Keratinocyte (primary cell): ENCODE measurements at regions not wholly inside any gene's neighbourhood (a gene's known extent, or its start where the extent isn't known, plus 50 kb on each side); places are given as distances from the start of the nearest gene placed in this dataset.

Experiments
- EZH2 ChIP-seq: IDR thresholded peaks from one replicate; pipeline ENCODE4 v1.6.1; 2012; ENCODE audit warnings: inconsistent platforms, mild to moderate bottlenecking, low read length, moderate library complexity
- TF ChIP-seq, protein P1 (sequence below), 3 experiments: IDR thresholded peaks in 1 of 3; conservative IDR thresholded peaks in 1 of 3; optimal IDR thresholded peaks in 1 of 3; 2 replicates in 2 of 3; 3 replicates in 1 of 3; pipeline versions ENCODE3 to v1.5.1; 2011; ENCODE audit warnings: low read length in 3 of 3, mild to moderate bottlenecking in 3 of 3, moderate library complexity in 2 of 3, control low read depth in 1 of 3, inconsistent platforms in 1 of 3; ENCODE audit not compliant: insufficient read depth in 2 of 3; ENCODE audit errors: extremely low read depth in 1 of 3

DNA sequence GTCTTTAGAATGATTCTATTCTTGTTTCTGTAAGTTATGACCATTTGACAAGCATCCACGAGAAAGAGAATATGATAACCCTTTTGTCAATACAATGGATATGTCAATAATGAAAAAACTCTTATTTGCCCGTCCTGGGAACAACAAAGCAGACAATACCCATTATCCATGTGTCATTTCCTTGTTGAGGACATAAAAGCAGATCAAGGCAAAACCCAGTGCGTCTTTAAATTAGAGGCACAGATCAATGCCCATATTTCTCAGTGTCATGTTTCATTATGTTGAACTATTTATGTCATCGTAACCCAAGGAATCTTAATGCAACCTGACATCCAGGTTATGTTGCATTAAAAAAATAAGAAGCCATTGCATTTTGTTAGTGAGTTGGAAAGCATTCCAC is 365.0 kb upstream of the CELF4 start:
- TF ChIP-seq EZH2: no peak
- TF ChIP-seq, protein P1, sequence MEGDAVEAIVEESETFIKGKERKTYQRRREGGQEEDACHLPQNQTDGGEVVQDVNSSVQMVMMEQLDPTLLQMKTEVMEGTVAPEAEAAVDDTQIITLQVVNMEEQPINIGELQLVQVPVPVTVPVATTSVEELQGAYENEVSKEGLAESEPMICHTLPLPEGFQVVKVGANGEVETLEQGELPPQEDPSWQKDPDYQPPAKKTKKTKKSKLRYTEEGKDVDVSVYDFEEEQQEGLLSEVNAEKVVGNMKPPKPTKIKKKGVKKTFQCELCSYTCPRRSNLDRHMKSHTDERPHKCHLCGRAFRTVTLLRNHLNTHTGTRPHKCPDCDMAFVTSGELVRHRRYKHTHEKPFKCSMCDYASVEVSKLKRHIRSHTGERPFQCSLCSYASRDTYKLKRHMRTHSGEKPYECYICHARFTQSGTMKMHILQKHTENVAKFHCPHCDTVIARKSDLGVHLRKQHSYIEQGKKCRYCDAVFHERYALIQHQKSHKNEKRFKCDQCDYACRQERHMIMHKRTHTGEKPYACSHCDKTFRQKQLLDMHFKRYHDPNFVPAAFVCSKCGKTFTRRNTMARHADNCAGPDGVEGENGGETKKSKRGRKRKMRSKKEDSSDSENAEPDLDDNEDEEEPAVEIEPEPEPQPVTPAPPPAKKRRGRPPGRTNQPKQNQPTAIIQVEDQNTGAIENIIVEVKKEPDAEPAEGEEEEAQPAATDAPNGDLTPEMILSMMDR (optimal IDR thresholded peaks at IDR 0.05 in 1 of 3, IDR thresholded peaks at IDR 0.05 in 1 of 3, conservative IDR thresholded peaks at IDR 0.05 in 1 of 3; ENCODE audit: extremely low read depth in 1 of 3, insufficient read depth in 2 of 3, low read length in 3 of 3): no peak
